IMR-90 (cell line): ENCODE measurements at regions not wholly inside any gene's neighbourhood (a gene's known extent, or its start where the extent isn't known, plus 50 kb on each side); places are given as distances from the start of the nearest gene placed in this dataset.

ENCODE experiments used
- ATAC-seq: fragments of 200-7000 bp; cut with Tn5 transposase; 2 replicates; pipeline ENCODE4 v1.9.1; 2020; ENCODE audit warnings: low read depth, mild to moderate bottlenecking, moderate library complexity
- BruUV-seq: library from RNA; stranded (reverse); fragments of 400-500 nt; replicated peaks from 2 replicates; lab custom pipeline; 2021; lab: Mats Ljungman, UMichigan
- CTCF ChIA-PET: fragments of 300-600 bp; formaldehyde crosslinking; extraction: SDS; loops from one replicate; lab custom pipeline; 2021; ENCODE audit warnings: antibody characterized with exemption; lab: Yijun Ruan, JAX
- POLR2A ChIA-PET: fragments of 300-600 bp; sonication (Branson Sonifier 250); formaldehyde crosslinking; loops from one replicate; lab custom pipeline; 2022; ENCODE audit warnings: antibody characterized with exemption; ENCODE audit not compliant: unreplicated experiment; lab: Charles Lee
- DNase-seq: peaks from one replicate; pipeline ENCODE4 v3.0.0; 2013
- H2AFZ ChIP-seq: replicated peaks from 2 replicates; pipeline ENCODE3; 2013; ENCODE audit warnings: low read length, mild to moderate bottlenecking; ENCODE audit not compliant: poor library complexity
- H2AK5ac ChIP-seq: 2 replicates; pipeline ENCODE4 v1.6.1; 2013; ENCODE audit warnings: low read depth, low read length, inconsistent platforms
- H2AK9ac ChIP-seq: replicated peaks from 2 replicates; pipeline ENCODE3; 2013; ENCODE audit warnings: mild to moderate bottlenecking, low read depth, low read length, moderate library complexity; ENCODE audit not compliant: poor library complexity
- H2BK120ac ChIP-seq: 2 replicates; pipeline ENCODE4 v1.6.1; 2013; ENCODE audit warnings: low read depth, low read length, inconsistent platforms
- H2BK15ac ChIP-seq: 3 replicates; pipeline ENCODE4 v1.6.1; 2013; ENCODE audit warnings: low read depth, low read length, inconsistent platforms
- H2BK20ac ChIP-seq: 2 replicates; pipeline ENCODE4 v1.6.1; 2013; ENCODE audit warnings: low read depth, mild to moderate bottlenecking, inconsistent platforms, low read length, moderate library complexity
- H2BK5ac ChIP-seq: 2 replicates; pipeline ENCODE4 v1.6.1; 2013; ENCODE audit warnings: mild to moderate bottlenecking, low read depth, low read length, inconsistent platforms; ENCODE audit not compliant: poor library complexity, severe bottlenecking
- H3K14ac ChIP-seq: replicated peaks from 2 replicates; pipeline ENCODE4 v1.6.1; 2013; ENCODE audit warnings: low read depth, low read length, inconsistent platforms
- H3K18ac ChIP-seq: 2 replicates; pipeline ENCODE4 v1.6.1; 2013; ENCODE audit warnings: low read depth, low read length, control low read depth
- H3K23ac ChIP-seq: 2 replicates; pipeline ENCODE4 v1.6.1; 2013; ENCODE audit warnings: low read depth, low read length, inconsistent platforms
- H3K27ac ChIP-seq: 2 replicates; pipeline ENCODE4 v1.5.1; 2013; ENCODE audit warnings: mild to moderate bottlenecking, control low read depth, low read length; ENCODE audit not compliant: insufficient read depth
- H3K27me3 ChIP-seq: 2 replicates; pipeline ENCODE4 v1.6.1; 2013; ENCODE audit warnings: low read length; ENCODE audit not compliant: control insufficient read depth, insufficient read depth
- H3K36me3 ChIP-seq: 2 replicates; pipeline ENCODE4 v1.6.1; 2013; ENCODE audit warnings: low read length, mixed read lengths; ENCODE audit not compliant: control insufficient read depth, insufficient read depth
- H3K4ac ChIP-seq: 2 replicates; pipeline ENCODE4 v1.6.1; 2013; ENCODE audit warnings: low read depth, low read length, inconsistent platforms
- H3K4me1 ChIP-seq: 2 replicates; pipeline ENCODE4 v1.6.1; 2013; ENCODE audit warnings: low read length, mixed read lengths; ENCODE audit not compliant: control insufficient read depth, insufficient read depth
- H3K4me2 ChIP-seq: 2 replicates; pipeline ENCODE4 v1.6.1; 2013; ENCODE audit warnings: low read depth, mild to moderate bottlenecking, control low read depth, low read length, moderate library complexity
- H3K4me3 ChIP-seq: 2 replicates; pipeline ENCODE4 v1.5.1; 2013; ENCODE audit warnings: low read depth, mild to moderate bottlenecking, control low read depth, low read length, moderate library complexity; ENCODE audit not compliant: insufficient read depth
- H3K56ac ChIP-seq: 2 replicates; pipeline ENCODE4 v1.6.1; 2013; ENCODE audit warnings: low read length, inconsistent platforms; ENCODE audit not compliant: insufficient read depth; ENCODE audit errors: extremely low read depth
- H3K79me1 ChIP-seq, 2 experiments: 2 replicates each; pipeline ENCODE4 v1.6.1; 2013; ENCODE audit warnings: low read length in 2 of 2, inconsistent platforms in 1 of 2, low read depth in 1 of 2
- H3K9ac ChIP-seq: 2 replicates; pipeline ENCODE4 v1.6.1; 2013; ENCODE audit warnings: low read depth, low read length, control low read depth
- H3K9me1 ChIP-seq: 2 replicates; pipeline ENCODE4 v1.6.1; 2013; ENCODE audit warnings: low read length, inconsistent platforms; ENCODE audit not compliant: insufficient read depth
- H3K9me3 ChIP-seq: 2 replicates; pipeline ENCODE4 v1.6.1; 2013; ENCODE audit warnings: low read length; ENCODE audit not compliant: control insufficient read depth, insufficient read depth
- H4K20me1 ChIP-seq: 2 replicates; pipeline ENCODE4 v1.6.1; 2013; ENCODE audit warnings: low read length, inconsistent platforms; ENCODE audit not compliant: insufficient read depth
- H4K5ac ChIP-seq: 2 replicates; pipeline ENCODE4 v1.6.1; 2013; ENCODE audit warnings: mild to moderate bottlenecking, low read depth, low read length, control low read depth
- H4K8ac ChIP-seq, 2 experiments: 2 replicates each; pipeline ENCODE4 v1.6.1; 2013; ENCODE audit warnings: low read depth in 2 of 2, low read length in 2 of 2, control low read depth in 1 of 2, inconsistent platforms in 1 of 2
- H4K91ac ChIP-seq: 2 replicates; pipeline ENCODE4 v1.6.1; 2013; ENCODE audit warnings: low read depth, low read length, inconsistent platforms; ENCODE audit not compliant: insufficient read depth
- BHLHE40 ChIP-seq: fragments of 150-350 bp; IDR thresholded peaks from 2 replicates; pipeline ENCODE4 v1.6.1; 2016; ENCODE audit warnings: mild to moderate bottlenecking, low read depth, low read length
- CEBPB ChIP-seq: IDR thresholded peaks from 2 replicates; pipeline ENCODE4 v1.6.1; 2012; ENCODE audit warnings: low read depth, low read length, improper control_type of control experiment
- CHD1 ChIP-seq: IDR thresholded peaks from 2 replicates; pipeline ENCODE4 v1.6.1; 2012; ENCODE audit warnings: low read depth, low read length, improper control_type of control experiment
- FOS ChIP-seq: fragments of 150-350 bp; IDR thresholded peaks from 2 replicates; pipeline ENCODE4 v1.6.1; 2016; ENCODE audit warnings: low read depth, low read length
- MAFK ChIP-seq: IDR thresholded peaks from 2 replicates; pipeline ENCODE4 v1.6.1; 2012; ENCODE audit warnings: low read depth, low read length, improper control_type of control experiment
- MAZ ChIP-seq: IDR thresholded peaks from 2 replicates; pipeline ENCODE4 v1.6.1; 2012; ENCODE audit warnings: low read depth, mild to moderate bottlenecking, low read length, improper control_type of control experiment, moderate library complexity, borderline replicate concordance
- MXI1 ChIP-seq: IDR thresholded peaks from 2 replicates; pipeline ENCODE4 v1.6.1; 2012; ENCODE audit warnings: low read depth, mild to moderate bottlenecking, low read length, moderate library complexity, borderline replicate concordance
- NFE2L2 ChIP-seq: fragments of 150-350 bp; IDR thresholded peaks from 2 replicates; pipeline ENCODE4 v1.6.1; 2016; ENCODE audit warnings: low read depth, mild to moderate bottlenecking, low read length
- POLR2A ChIP-seq: IDR thresholded peaks from 2 replicates; pipeline ENCODE4 v1.6.1; 2012; ENCODE audit warnings: mild to moderate bottlenecking, low read depth, low read length
- RAD21 ChIP-seq: IDR thresholded peaks from 2 replicates; pipeline ENCODE4 v1.6.1; 2012; ENCODE audit warnings: low read length, improper control_type of control experiment
- RCOR1 ChIP-seq: IDR thresholded peaks from 2 replicates; pipeline ENCODE4 v1.6.1; 2012; ENCODE audit warnings: mild to moderate bottlenecking, low read length, improper control_type of control experiment; ENCODE audit not compliant: insufficient replicate concordance
- RFX5 ChIP-seq: IDR thresholded peaks from 2 replicates; pipeline ENCODE4 v1.8.0; 2012; ENCODE audit warnings: low read depth, mild to moderate bottlenecking, low read length, moderate library complexity
- SMC3 ChIP-seq: fragments of 150-350 bp; IDR thresholded peaks from 2 replicates; pipeline ENCODE4 v1.6.1; 2016; ENCODE audit warnings: low read depth, mild to moderate bottlenecking, antibody characterized with exemption, low read length, moderate library complexity
- WGBS, 2 experiments: methylation state at CpG; one replicate each; pipeline versions ENCODE4 v1.1.5 to v1.1.7; 2013; ENCODE audit warnings: missing lambda C conversion rate in 2 of 2; ENCODE audit not compliant: insufficient read length in 1 of 2; ENCODE audit errors: extremely low coverage in 2 of 2; 5-methylcytosine and 5-hydroxymethylcytosine counted together
- dilution Hi-C: fragments of 300-500 bp; cut with HindIII; formaldehyde crosslinking; loops from one replicate; pipeline ENCODE4 v1.14.3; 2018; ENCODE audit warnings: low sequenced_read_pairs; ENCODE audit not compliant: unreplicated experiment
- in situ Hi-C: fragments of 300-500 bp; cut with MboI; formaldehyde crosslinking; loops from 3 replicates; pipeline ENCODE4 v1.14.3; 2019; ENCODE audit warnings: low sequenced_read_pairs, inconsistent platforms, mixed read lengths
- intact Hi-C: fragments of 100-400 bp; cut with micrococcal nuclease; formaldehyde crosslinking; loops from 2 replicates; pipeline ENCODE4 v1.10.0; 2022
- TF ChIP-seq, protein P1 (sequence below): fragments of 150-350 bp; IDR thresholded peaks from 2 replicates; pipeline ENCODE4 v1.6.1; 2017; ENCODE audit warnings: mild to moderate bottlenecking, antibody characterized with exemption, low read length, low read depth
- TF ChIP-seq, protein P2 (sequence below): conservative IDR thresholded peaks from 2 replicates; pipeline ENCODE4 v1.5.1; 2012; ENCODE audit warnings: mild to moderate bottlenecking, low read depth, low read length, improper control_type of control experiment
- TF ChIP-seq, protein P3 (sequence below): fragments of 150-350 bp; IDR thresholded peaks from 2 replicates; pipeline ENCODE4 v1.6.1; 2016; ENCODE audit warnings: low read depth, mild to moderate bottlenecking, low read length, moderate library complexity, borderline replicate concordance

DNA sequence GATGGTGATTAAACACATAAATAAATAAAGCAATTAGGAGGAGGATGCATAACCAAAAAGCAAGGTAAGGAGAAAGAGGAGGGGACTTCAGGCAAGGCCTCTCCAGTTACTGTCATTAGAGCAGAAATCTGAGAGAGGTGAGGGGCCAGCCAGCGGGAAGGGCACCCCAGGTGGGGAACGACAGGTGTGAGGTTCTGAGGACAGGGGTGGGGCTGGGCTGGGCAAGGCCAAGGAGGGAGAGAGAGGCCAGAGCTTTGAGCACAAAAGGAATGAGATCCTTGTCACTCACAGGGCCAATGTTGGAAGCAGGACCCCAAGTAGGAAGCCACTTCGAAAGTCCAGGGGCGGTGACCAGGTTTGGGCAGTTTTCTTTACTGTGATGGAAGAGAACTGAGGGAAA is 182.2 kb upstream of the RAB4A start:
- intact Hi-C loops: no loop called here
- H2BK5ac ChIP-seq: no peak overlapping the region
- H3K4ac ChIP-seq: no peak overlapping the region
- H4K5ac ChIP-seq: no peak overlapping the region
- ChIA-PET POLR2A (no interaction called here), CTCF (no interaction called here)
- H2AK5ac ChIP-seq: no peak overlapping the region
- ATAC-seq (no peak), DNase-seq (no peak)
- H3K9me1 ChIP-seq: no peaks in the 10 kb centered on the region
- peaks cover 20% of the 10 kb centered on the region; the same call in 1 of the 2 replicates for H3K27me3 ChIP-seq
- no CpG with 5 or more reads among the region's 4 CpGs for WGBS, 2 experiments
- no peak overlapping the region for H3K56ac ChIP-seq
- H3K9me3 ChIP-seq: peaks cover under 1% of the 10 kb centered on the region; the same call in 1 of the 2 replicates
- no peaks in the 10 kb centered on the region for H3K4me1 ChIP-seq
- no peak overlapping the region for H3K23ac ChIP-seq
- H4K91ac ChIP-seq: no peak overlapping the region
- no peak overlapping the region for H2BK20ac ChIP-seq
- H3K27ac ChIP-seq: no peak overlapping the region
- no peaks in the 10 kb centered on the region for H4K20me1 ChIP-seq
- H3K36me3 ChIP-seq: no peaks in the 10 kb centered on the region
- H3K9ac ChIP-seq: no peak overlapping the region
- dilution Hi-C loops: no loop called here
- H2AK9ac ChIP-seq: no peak overlapping the region
- H3K14ac ChIP-seq: no peak overlapping the region
- H4K8ac ChIP-seq: no peak overlapping the region
- no peak overlapping the region for H3K4me2 ChIP-seq
- no peak overlapping the region for H2AFZ ChIP-seq
- no peak overlapping the region for H2BK15ac ChIP-seq
- in situ Hi-C loops: no loop called here
- H3K18ac ChIP-seq: no peak overlapping the region
- no peaks in the 10 kb centered on the region for H3K79me1 ChIP-seq
- H3K4me3 ChIP-seq: no peak overlapping the region
- H2BK120ac ChIP-seq: no peak overlapping the region
- TF ChIP-seq BHLHE40 (no peak), RCOR1 (no peak), SMC3 (no peak), FOS (no peak), RFX5 (no peak), CHD1 (no peak), MXI1 (no peak), CEBPB (no peak), RAD21 (no peak), MAZ (no peak), NFE2L2 (no peak), MAFK (no peak), POLR2A (no peak)
- TF ChIP-seq, protein P1, sequence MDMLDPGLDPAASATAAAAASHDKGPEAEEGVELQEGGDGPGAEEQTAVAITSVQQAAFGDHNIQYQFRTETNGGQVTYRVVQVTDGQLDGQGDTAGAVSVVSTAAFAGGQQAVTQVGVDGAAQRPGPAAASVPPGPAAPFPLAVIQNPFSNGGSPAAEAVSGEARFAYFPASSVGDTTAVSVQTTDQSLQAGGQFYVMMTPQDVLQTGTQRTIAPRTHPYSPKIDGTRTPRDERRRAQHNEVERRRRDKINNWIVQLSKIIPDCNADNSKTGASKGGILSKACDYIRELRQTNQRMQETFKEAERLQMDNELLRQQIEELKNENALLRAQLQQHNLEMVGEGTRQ: no peak
- TF ChIP-seq, protein P2, sequence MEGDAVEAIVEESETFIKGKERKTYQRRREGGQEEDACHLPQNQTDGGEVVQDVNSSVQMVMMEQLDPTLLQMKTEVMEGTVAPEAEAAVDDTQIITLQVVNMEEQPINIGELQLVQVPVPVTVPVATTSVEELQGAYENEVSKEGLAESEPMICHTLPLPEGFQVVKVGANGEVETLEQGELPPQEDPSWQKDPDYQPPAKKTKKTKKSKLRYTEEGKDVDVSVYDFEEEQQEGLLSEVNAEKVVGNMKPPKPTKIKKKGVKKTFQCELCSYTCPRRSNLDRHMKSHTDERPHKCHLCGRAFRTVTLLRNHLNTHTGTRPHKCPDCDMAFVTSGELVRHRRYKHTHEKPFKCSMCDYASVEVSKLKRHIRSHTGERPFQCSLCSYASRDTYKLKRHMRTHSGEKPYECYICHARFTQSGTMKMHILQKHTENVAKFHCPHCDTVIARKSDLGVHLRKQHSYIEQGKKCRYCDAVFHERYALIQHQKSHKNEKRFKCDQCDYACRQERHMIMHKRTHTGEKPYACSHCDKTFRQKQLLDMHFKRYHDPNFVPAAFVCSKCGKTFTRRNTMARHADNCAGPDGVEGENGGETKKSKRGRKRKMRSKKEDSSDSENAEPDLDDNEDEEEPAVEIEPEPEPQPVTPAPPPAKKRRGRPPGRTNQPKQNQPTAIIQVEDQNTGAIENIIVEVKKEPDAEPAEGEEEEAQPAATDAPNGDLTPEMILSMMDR: no peak
- TF ChIP-seq, protein P3, sequence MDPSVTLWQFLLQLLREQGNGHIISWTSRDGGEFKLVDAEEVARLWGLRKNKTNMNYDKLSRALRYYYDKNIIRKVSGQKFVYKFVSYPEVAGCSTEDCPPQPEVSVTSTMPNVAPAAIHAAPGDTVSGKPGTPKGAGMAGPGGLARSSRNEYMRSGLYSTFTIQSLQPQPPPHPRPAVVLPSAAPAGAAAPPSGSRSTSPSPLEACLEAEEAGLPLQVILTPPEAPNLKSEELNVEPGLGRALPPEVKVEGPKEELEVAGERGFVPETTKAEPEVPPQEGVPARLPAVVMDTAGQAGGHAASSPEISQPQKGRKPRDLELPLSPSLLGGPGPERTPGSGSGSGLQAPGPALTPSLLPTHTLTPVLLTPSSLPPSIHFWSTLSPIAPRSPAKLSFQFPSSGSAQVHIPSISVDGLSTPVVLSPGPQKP: no peak
- no TSS peak for BruUV-seq
